Lower leg skin (tissue), 4 donors: ENCODE measurements at regions not wholly inside any gene's neighbourhood (a gene's known extent, or its start where the extent isn't known, plus 50 kb on each side); places are given as distances from the start of the nearest gene placed in this dataset.

Experiments
- DNase-seq, 2 donors: peaks; one replicate each; pipeline ENCODE4 v3.0.0-alpha.2; 2019; ENCODE audit warnings: low spot score in 2 of 2
- H3K4me3 ChIP-seq: fragments of 200-600 bp; sonication (generic); 2 replicates; pipeline ENCODE4 v1.5.1; 2017; ENCODE audit warnings: mild to moderate bottlenecking, low read depth; ENCODE audit not compliant: poor library complexity, severe bottlenecking
- POLR2A ChIP-seq, 2 donors: fragments of 450-650 bp; IDR thresholded peaks; one replicate each; pipeline ENCODE4 v1.6.1; 2016 to 2017; ENCODE audit warnings: antibody characterized with exemption in 2 of 2, mild to moderate bottlenecking in 1 of 2, moderate library complexity in 1 of 2
- WGBS, 2 donors: methylation state at CpG; one replicate each; pipeline ENCODE4 v1.1.5; 2018; 5-methylcytosine and 5-hydroxymethylcytosine counted together
- intact Hi-C: fragments of 100-400 bp; cut with DNase I; formaldehyde crosslinking; loops from one replicate; pipeline ENCODE4 v1.15.0; 2023; ENCODE audit warnings: low total_unique reads
- TF ChIP-seq, protein P1 (sequence below), 3 donors: fragments of 450-650 bp; IDR thresholded peaks; one replicate each; pipeline ENCODE4 v1.5.1; 2016; ENCODE audit warnings: antibody characterized with exemption in 3 of 3, mild to moderate bottlenecking in 3 of 3, moderate library complexity in 2 of 3

DNA sequence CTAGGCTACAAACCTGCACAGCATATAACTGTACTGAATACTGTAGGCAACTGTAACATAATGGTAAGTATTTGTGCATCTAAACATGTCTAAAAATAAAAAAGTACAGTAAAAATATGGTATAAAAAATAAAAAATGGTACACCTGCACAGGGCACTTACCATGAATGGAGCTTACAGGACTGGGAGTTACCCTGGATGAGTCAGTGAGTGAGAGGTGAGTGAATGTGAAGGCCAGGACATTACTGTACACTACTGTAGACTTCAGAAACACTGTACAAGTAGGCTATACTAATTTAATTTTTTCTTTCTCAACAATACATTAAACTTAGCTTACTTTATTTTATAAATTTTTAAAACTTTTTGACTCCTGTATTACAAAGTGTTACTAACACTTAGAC is 265.3 kb downstream of the KLF13 start:
- no peak overlapping the region for H3K4me3 ChIP-seq
- intact Hi-C loops: no loop called here
- no peak for DNase-seq
- TF ChIP-seq, protein P1, sequence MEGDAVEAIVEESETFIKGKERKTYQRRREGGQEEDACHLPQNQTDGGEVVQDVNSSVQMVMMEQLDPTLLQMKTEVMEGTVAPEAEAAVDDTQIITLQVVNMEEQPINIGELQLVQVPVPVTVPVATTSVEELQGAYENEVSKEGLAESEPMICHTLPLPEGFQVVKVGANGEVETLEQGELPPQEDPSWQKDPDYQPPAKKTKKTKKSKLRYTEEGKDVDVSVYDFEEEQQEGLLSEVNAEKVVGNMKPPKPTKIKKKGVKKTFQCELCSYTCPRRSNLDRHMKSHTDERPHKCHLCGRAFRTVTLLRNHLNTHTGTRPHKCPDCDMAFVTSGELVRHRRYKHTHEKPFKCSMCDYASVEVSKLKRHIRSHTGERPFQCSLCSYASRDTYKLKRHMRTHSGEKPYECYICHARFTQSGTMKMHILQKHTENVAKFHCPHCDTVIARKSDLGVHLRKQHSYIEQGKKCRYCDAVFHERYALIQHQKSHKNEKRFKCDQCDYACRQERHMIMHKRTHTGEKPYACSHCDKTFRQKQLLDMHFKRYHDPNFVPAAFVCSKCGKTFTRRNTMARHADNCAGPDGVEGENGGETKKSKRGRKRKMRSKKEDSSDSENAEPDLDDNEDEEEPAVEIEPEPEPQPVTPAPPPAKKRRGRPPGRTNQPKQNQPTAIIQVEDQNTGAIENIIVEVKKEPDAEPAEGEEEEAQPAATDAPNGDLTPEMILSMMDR (IDR thresholded peaks at IDR 0.05): no peak
- TF ChIP-seq POLR2A (IDR thresholded peaks at IDR 0.05): no peak

DNA sequence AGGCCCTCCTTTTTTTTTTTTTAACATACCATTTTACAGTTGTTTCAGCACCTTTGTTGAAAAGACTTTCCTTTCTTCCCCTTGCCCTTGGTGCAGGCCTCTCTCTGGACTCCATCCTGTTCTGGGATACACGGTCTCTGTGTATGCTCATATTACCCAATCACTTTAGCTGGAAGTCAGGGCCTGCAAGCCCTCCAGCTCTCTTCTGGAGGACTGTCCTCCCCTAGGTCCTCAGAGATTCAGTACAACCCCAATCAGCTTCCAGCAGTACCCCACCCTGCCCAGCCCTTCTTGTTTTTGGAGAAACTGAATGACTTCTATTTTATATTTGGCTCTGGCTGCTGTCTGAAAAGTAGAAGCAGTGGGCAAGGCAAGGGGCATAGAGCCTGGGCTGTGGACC is 270.8 kb downstream of the KLF13 start:
- TF ChIP-seq, protein P1 (IDR thresholded peaks at IDR 0.05): no peak
- no peak for TF ChIP-seq POLR2A (IDR thresholded peaks at IDR 0.05)
- intact Hi-C loops: no loop called here
- no peak for DNase-seq
- no peak overlapping the region for H3K4me3 ChIP-seq
- 47 to 68% methylated on average over 1 of the region's 1 CpG for WGBS, 2 donors

DNA sequence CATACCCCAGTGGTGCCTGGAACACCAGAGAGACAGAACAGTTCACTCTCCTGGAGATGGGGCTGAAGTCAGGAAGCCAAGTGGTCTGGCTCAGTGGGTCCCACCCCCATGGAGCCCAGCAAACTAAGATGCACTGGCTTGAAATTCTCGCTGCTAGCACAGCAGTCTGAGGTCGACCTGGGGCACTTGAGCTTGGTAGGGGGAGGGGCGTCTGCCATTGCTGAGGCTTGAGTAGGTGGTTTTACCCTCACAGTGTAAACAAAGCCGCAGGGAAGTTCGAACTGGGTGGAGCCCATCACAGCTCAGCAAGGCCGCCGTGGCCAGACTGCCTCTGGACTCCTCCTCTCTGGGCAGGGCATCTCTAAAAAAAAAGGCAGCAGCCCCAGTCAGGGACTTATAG is 272.0 kb downstream of the KLF13 start:
- no peak for TF ChIP-seq POLR2A (IDR thresholded peaks at IDR 0.05)
- TF ChIP-seq, protein P1 (IDR thresholded peaks at IDR 0.05): no peak
- 19 to 45% methylated on average over 7 of the region's 7 CpGs for WGBS, 2 donors
- intact Hi-C loops: no loop called here
- no peak for DNase-seq
- no peak overlapping the region for H3K4me3 ChIP-seq

DNA sequence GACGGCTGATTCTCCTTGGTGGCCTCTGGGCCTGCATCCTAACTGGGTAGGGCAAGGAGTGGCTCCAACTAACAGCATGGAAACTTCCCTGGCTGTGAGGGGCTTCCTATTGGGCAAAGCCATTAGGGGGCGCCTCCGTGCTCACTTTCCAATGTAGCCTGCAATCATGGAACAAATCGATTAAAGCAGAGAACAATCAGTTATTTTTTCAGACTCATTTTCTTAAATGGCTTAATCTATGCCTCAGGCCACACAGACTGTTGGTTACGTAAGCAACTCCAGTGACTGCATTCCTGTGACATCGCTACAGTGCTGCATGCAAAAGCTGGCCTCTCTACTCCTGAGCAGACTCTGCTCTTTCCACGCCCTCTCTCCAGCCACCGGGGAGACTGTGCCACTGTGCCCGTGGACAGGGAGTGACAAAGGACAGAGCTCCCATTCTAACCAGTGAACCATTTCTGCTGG is 278.9 kb downstream of the KLF13 start:
- intact Hi-C loops: no loop called here
- no peak for DNase-seq
- no peak overlapping the region for H3K4me3 ChIP-seq
- TF ChIP-seq POLR2A (IDR thresholded peaks at IDR 0.05): no peak
- TF ChIP-seq, protein P1 (IDR thresholded peaks at IDR 0.05): no peak
- WGBS, 2 donors: 39 to 44% methylated on average over 9 of the region's 9 CpGs

DNA sequence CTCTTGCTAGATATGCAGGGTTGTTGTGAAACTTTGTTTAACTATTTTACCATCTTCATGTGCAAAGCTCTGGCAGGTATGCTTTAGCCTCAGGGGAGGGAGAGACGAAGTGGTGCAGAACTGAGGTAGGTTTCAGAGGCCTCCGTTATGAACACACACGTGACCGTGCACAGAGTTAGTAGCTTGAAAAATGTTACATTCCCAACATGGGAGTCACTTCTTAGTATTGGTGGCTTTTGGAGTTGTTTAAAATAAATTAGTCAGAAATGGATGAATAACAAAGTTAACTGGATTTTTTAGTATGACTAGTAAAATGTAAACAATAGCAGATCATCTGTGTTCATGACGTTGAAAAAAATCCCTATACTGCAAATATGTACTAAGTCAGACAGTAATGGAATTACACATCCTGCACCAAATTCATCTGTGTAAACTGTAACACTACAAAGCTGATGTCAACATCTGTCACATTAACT is 279.6 kb downstream of the KLF13 start:
- no peak for TF ChIP-seq POLR2A (IDR thresholded peaks at IDR 0.05)
- TF ChIP-seq, protein P1 (IDR thresholded peaks at IDR 0.05): no peak
- no peak for DNase-seq
- 35 to 52% methylated on average over 5 of the region's 5 CpGs for WGBS, 2 donors
- no peak overlapping the region for H3K4me3 ChIP-seq
- intact Hi-C loops: no loop called here

DNA sequence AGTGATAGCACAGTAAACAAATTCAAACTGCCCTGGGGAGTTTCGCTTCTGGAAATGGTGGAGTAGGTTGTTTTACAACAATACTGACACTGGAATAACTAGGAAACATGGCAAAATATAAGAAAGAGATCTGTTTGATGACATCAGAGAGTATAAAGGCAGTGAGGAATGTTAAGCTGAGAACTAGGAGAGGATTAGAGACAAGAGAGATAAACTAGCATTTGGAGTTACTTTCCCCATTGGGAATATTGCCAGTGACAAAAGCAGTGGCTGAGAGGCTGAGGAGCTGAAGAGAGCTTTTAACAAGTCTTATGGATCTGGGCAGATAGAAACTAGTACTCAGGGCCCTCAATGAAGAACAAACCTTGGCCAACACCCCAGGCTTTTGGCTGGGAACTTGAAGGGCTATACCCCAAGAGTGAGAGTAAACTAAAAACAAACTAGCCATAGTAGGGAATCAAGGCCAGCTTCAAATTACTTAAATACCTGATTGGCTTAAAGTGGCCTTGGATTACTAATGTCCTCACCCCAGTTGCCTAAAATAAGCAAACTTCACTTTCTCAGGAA is 280.4 kb downstream of the KLF13 start:
- WGBS, 2 donors: 68 to 84% methylated on average over 1 of the region's 1 CpG
- DNase-seq: no peak
- TF ChIP-seq POLR2A (IDR thresholded peaks at IDR 0.05): no peak
- TF ChIP-seq, protein P1 (IDR thresholded peaks at IDR 0.05): no peak
- H3K4me3 ChIP-seq: no peak overlapping the region
- intact Hi-C loops: no loop called here
